HepG2 (cell line): ENCODE measurements at regions not wholly inside any gene's neighbourhood (a gene's known extent, or its start where the extent isn't known, plus 50 kb on each side); places are given as distances from the start of the nearest gene placed in this dataset.

ENCODE experiments used
- ARID5B ChIP-seq: IDR thresholded peaks from 2 replicates; pipeline ENCODE4 v1.4.0; 2020; ENCODE audit warnings: mild to moderate bottlenecking, missing genetic modification reagents
- EP300 ChIP-seq, 3 experiments: sonication (generic) in 1 of 3; formaldehyde crosslinking in 1 of 3; IDR thresholded peaks; 2 replicates each; pipeline versions ENCODE4 v1.5.1 to v1.6.1; 2011 to 2020; ENCODE audit warnings: low read depth in 2 of 3, low read length in 2 of 3, borderline replicate concordance in 1 of 3, improper control_type of control experiment in 1 of 3, mild to moderate bottlenecking in 1 of 3, missing genetic modification reagents in 1 of 3, moderate library complexity in 1 of 3
- ERF ChIP-seq: IDR thresholded peaks from 2 replicates; pipeline ENCODE4 v1.6.1; 2018; ENCODE audit warnings: missing biosample characterization, missing genetic modification reagents
- FOXA3 ChIP-seq: IDR thresholded peaks from 2 replicates; pipeline ENCODE4 v1.6.1; 2016; ENCODE audit warnings: missing genetic modification reagents, missing compliant biosample characterization
- HDAC2 ChIP-seq: sonication (generic); formaldehyde crosslinking; IDR thresholded peaks from 2 replicates; pipeline ENCODE4 v1.4.0; 2020; ENCODE audit warnings: missing genetic modification reagents
- HNF1A ChIP-seq, 2 experiments: sonication (generic) in 1 of 2; formaldehyde crosslinking in 1 of 2; IDR thresholded peaks; 2 replicates each; pipeline versions ENCODE4 v1.4.0 to v1.6.1; 2016 to 2020; ENCODE audit warnings: borderline replicate concordance in 1 of 2, low read depth in 1 of 2, mild to moderate bottlenecking in 1 of 2, missing genetic modification reagents in 1 of 2
- IRF2 ChIP-seq: IDR thresholded peaks from 2 replicates; pipeline ENCODE4 v1.6.1; 2018; ENCODE audit warnings: missing genetic modification reagents, missing compliant biosample characterization
- MED8 ChIP-seq: sonication (generic); formaldehyde crosslinking; IDR thresholded peaks from 2 replicates; pipeline ENCODE4 v1.8.1; 2023; ENCODE audit warnings: mild to moderate bottlenecking, missing genetic modification reagents; ENCODE audit not compliant: insufficient replicate concordance
- MIER3 ChIP-seq: IDR thresholded peaks from 2 replicates; pipeline ENCODE4 v1.6.1; 2016; ENCODE audit warnings: missing compliant biosample characterization, borderline replicate concordance
- POLR2G ChIP-seq: fragments of 200-400 bp; formaldehyde crosslinking; IDR thresholded peaks from 2 replicates; pipeline ENCODE4 v1.6.1; 2018; ENCODE audit warnings: mild to moderate bottlenecking, low read depth, low read length, moderate library complexity
- PPARG ChIP-seq: conservative IDR thresholded peaks from 2 replicates; pipeline ENCODE4 v1.6.1; 2016; ENCODE audit warnings: missing biosample characterization, missing genetic modification reagents
- SMC3 ChIP-seq: IDR thresholded peaks from 2 replicates; pipeline ENCODE4 v1.6.1; 2011; ENCODE audit warnings: low read length, improper control_type of control experiment
- ZFAT ChIP-seq: sonication (generic); formaldehyde crosslinking; conservative IDR thresholded peaks from 2 replicates; pipeline ENCODE4 v1.8.1; 2023; ENCODE audit warnings: missing genetic modification reagents, inconsistent platforms
- ZIK1 ChIP-seq: sonication (generic); formaldehyde crosslinking; IDR thresholded peaks from 2 replicates; pipeline ENCODE4 v1.5.0; 2020; ENCODE audit warnings: mild to moderate bottlenecking, low read depth, missing genetic modification reagents, borderline replicate concordance
- ZKSCAN1 ChIP-seq: fragments of 150-350 bp; IDR thresholded peaks from 2 replicates; pipeline ENCODE4 v1.6.1; 2014; ENCODE audit warnings: low read length
- ZNF335 ChIP-seq: sonication (generic); formaldehyde crosslinking; IDR thresholded peaks from 2 replicates; pipeline ENCODE4 v1.4.0; 2020; ENCODE audit warnings: missing genetic modification reagents
- TF ChIP-seq, protein P1 (sequence below): sonication (generic); formaldehyde crosslinking; IDR thresholded peaks from 2 replicates; pipeline ENCODE4 v1.4.0; 2020; ENCODE audit warnings: low read depth, missing genetic modification reagents

GRCh38 chr14:31937730-31938346, 139.3 kb upstream of the ARHGAP5 start (continued):
- peak; percentile 93 for TF ChIP-seq ARID5B (CRISPR knock-in tag)
- TF ChIP-seq, protein P1, sequence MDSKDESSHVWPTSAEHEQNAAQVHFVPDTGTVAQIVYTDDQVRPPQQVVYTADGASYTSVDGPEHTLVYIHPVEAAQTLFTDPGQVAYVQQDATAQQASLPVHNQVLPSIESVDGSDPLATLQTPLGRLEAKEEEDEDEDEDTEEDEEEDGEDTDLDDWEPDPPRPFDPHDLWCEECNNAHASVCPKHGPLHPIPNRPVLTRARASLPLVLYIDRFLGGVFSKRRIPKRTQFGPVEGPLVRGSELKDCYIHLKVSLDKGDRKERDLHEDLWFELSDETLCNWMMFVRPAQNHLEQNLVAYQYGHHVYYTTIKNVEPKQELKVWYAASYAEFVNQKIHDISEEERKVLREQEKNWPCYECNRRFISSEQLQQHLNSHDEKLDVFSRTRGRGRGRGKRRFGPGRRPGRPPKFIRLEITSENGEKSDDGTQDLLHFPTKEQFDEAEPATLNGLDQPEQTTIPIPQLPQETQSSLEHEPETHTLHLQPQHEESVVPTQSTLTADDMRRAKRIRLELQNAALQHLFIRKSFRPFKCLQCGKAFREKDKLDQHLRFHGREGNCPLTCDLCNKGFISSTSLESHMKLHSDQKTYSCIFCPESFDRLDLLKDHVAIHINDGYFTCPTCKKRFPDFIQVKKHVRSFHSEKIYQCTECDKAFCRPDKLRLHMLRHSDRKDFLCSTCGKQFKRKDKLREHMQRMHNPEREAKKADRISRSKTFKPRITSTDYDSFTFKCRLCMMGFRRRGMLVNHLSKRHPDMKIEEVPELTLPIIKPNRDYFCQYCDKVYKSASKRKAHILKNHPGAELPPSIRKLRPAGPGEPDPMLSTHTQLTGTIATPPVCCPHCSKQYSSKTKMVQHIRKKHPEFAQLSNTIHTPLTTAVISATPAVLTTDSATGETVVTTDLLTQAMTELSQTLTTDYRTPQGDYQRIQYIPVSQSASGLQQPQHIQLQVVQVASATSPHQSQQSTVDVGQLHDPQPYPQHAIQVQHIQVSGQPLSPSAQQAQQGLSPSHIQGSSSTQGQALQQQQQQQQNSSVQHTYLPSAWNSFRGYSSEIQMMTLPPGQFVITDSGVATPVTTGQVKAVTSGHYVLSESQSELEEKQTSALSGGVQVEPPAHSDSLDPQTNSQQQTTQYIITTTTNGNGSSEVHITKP (CRISPR knock-in tag), result peak; percentile 66; the same call in 1 of the 2 replicates
- TF ChIP-seq IRF2 (CRISPR knock-in tag), result peak; percentile 93
- TF ChIP-seq FOXA3, result peak; percentile 78
- TF ChIP-seq POLR2G, result no peak
- TF ChIP-seq HNF1A (IDR thresholded peaks at IDR 0.05; ENCODE audit: low read depth), result no peak
- TF ChIP-seq HNF1A (CRISPR knock-in tag; IDR thresholded peaks at IDR 0.05; ENCODE audit: borderline replicate concordance), result no peak
- TF ChIP-seq ZFAT, result no peak
- TF ChIP-seq EP300 (IDR thresholded peaks at IDR 0.05; ENCODE audit: low read depth in 2 of 2, low read length in 2 of 2), result peak; percentile 33 to 84; a peak in 1 of 4 replicates
- TF ChIP-seq EP300 (CRISPR knock-in tag; IDR thresholded peaks at IDR 0.05; ENCODE audit: borderline replicate concordance), result peak; percentile 88
- TF ChIP-seq HDAC2 (CRISPR knock-in tag), result peak; percentile 72; the same call in 1 of the 2 replicates
- peak; percentile 70; the same call in 1 of the 2 replicates for TF ChIP-seq ERF (CRISPR knock-in tag)
- TF ChIP-seq SMC3, result peak; percentile 31; the same call in 1 of the 2 replicates
- peak; percentile 76 for TF ChIP-seq PPARG
- no peak for TF ChIP-seq ZNF335
- 0 out of 2 replicates have a peak, but pooled peaks have one; percentile 42 for TF ChIP-seq ZKSCAN1
- TF ChIP-seq MED8, result no peak
- peak; percentile 81; the same call in 1 of the 2 replicates for TF ChIP-seq MIER3 (CRISPR knock-in tag)
- no peak for TF ChIP-seq ZIK1
